Upper lobe of right lung (tissue), 1 donor: ENCODE measurements at regions not wholly inside any gene's neighbourhood (a gene's known extent, or its start where the extent isn't known, plus 50 kb on each side); places are given as distances from the start of the nearest gene placed in this dataset.

ENCODE experiments used
- ATAC-seq: fragments of 200-7000 bp; cut with Tn5 transposase; one replicate; pipeline ENCODE4 v1.9.1; 2020; ENCODE audit warnings: mild to moderate bottlenecking, moderate library complexity
- DNase-seq: peaks from one replicate; pipeline ENCODE4 v3.0.0-alpha.2; 2020
- H3K27ac ChIP-seq: fragments of 200-600 bp; one replicate; pipeline ENCODE4 v1.8.0; 2022
- H3K27me3 ChIP-seq: fragments of 200-600 bp; one replicate; pipeline ENCODE4 v1.8.0; 2022; ENCODE audit warnings: mild to moderate bottlenecking
- H3K36me3 ChIP-seq: fragments of 200-600 bp; one replicate; pipeline ENCODE4 v1.8.0; 2022
- H3K4me1 ChIP-seq: fragments of 200-600 bp; one replicate; pipeline ENCODE4 v1.8.0; 2022
- H3K4me3 ChIP-seq: fragments of 200-600 bp; one replicate; pipeline ENCODE4 v1.8.0; 2022; ENCODE audit warnings: mild to moderate bottlenecking
- H3K9me3 ChIP-seq: fragments of 200-600 bp; one replicate; pipeline ENCODE4 v1.8.0; 2022
- intact Hi-C: fragments of 100-400 bp; cut with DNase I; formaldehyde crosslinking; loops from one replicate; pipeline ENCODE4 v1.11.0; 2022
- TF ChIP-seq, protein P1 (sequence below): fragments of 200-600 bp; IDR thresholded peaks from one replicate; pipeline ENCODE4 v1.8.0; 2022; ENCODE audit warnings: antibody characterized with exemption
- donor health status: DM: no; HTN: yes; CAD: no; lungs with severe emphysema.

DNA sequence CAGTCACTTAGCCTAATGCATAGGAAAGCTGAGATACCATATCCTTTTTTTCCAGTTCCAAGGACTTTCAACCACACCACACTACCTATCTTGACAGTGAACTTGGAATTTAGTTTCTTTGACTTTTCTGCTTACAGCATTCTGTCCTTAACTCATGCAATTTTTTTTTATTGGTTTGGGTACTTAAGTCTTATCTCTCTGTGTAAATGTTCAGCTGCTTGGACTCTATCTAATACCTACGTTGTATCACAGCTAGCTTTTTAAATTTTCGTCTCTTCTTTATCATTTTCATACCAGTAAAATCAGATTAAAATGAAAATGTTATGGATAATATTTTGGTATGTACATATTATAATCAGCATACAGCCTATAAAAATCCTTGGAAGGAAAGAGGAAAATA, 106.9 kb upstream of the ADGRF1 start:
- no peak overlapping the region for H3K27ac ChIP-seq
- H3K4me3 ChIP-seq: no peak overlapping the region
- no peaks in the 10 kb centered on the region for H3K36me3 ChIP-seq
- no peaks in the 10 kb centered on the region for H3K27me3 ChIP-seq
- DNase-seq (no peak), ATAC-seq (no peak)
- peaks cover 8% of the 10 kb centered on the region for H3K4me1 ChIP-seq
- no peaks in the 10 kb centered on the region for H3K9me3 ChIP-seq
- intact Hi-C loops: no loop called here
- TF ChIP-seq, protein P1, sequence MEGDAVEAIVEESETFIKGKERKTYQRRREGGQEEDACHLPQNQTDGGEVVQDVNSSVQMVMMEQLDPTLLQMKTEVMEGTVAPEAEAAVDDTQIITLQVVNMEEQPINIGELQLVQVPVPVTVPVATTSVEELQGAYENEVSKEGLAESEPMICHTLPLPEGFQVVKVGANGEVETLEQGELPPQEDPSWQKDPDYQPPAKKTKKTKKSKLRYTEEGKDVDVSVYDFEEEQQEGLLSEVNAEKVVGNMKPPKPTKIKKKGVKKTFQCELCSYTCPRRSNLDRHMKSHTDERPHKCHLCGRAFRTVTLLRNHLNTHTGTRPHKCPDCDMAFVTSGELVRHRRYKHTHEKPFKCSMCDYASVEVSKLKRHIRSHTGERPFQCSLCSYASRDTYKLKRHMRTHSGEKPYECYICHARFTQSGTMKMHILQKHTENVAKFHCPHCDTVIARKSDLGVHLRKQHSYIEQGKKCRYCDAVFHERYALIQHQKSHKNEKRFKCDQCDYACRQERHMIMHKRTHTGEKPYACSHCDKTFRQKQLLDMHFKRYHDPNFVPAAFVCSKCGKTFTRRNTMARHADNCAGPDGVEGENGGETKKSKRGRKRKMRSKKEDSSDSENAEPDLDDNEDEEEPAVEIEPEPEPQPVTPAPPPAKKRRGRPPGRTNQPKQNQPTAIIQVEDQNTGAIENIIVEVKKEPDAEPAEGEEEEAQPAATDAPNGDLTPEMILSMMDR: no peak

DNA sequence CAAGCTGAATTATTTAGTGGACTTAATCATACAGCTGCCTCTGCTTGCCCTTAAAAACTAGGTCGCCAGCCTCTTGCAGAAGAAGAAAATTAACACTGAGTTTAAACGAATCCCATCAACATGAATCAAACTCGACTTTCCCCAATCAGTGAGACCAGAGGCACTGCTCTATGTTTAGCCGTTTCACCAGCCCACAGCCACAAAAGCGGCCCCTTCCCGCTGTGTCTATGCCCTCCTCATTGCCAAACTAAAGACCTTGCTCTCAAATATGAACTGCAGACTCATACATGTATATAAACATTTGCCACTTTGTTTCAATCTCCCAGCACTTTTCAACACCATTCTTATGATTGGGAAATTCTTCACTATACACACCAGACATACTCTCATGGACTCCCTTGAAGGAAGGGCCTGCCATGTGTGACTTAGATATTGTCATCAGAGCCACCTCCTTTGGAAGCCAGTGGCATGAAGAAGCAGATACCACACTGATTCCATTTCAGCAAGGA, 105.8 kb upstream of the ADGRF1 start:
- ATAC-seq: no peak
- intact Hi-C loops: no loop called here
- no peak overlapping the region for H3K27ac ChIP-seq

DNA sequence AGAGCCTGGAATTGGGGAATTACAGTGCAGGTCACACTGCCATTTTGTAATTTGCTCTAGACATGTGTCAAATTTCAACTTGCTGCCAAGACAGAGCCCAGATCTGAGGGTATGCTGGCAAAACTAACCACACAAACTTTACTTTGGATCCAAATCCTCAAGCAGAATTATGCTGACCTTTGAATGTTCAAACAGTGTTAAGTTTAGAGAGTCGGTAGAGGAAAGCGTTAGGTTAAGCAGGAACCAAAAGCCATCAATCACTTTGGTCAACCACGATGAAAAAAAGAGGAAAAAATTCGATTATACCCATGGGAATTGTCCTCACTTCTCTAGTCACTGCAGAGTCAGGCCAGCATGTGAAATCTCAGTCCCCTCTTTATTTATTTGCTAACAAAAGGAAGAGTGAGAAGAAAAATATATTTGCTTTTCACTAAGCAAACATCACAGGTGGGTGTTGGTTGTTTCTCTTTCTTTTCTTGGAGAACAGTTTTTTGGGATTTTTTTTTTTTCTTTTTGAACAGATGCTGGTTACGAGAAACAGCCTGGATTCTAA, 105.1 kb upstream of the ADGRF1 start:
- Histone ChIP-seq H3K27me3 (no peaks in the 10 kb centered on the region), H3K36me3 (no peaks in the 10 kb centered on the region), H3K4me1 (peaks cover 8% of the 10 kb centered on the region), H3K9me3 (no peaks in the 10 kb centered on the region), H3K4me3 (no peak overlapping the region), H3K27ac (no peak overlapping the region)
- DNase-seq (no peak), ATAC-seq (no peak)
- TF ChIP-seq, protein P1: no peak
- intact Hi-C loops: no loop called here

More for the DNA sequence above, 105.8 kb upstream of the ADGRF1 start:
- Histone ChIP-seq H3K4me1 (peaks cover 8% of the 10 kb centered on the region), H3K36me3 (no peaks in the 10 kb centered on the region), H3K4me3 (no peak overlapping the region), H3K27me3 (no peaks in the 10 kb centered on the region), H3K9me3 (no peaks in the 10 kb centered on the region)
- no peak for DNase-seq
- TF ChIP-seq, protein P1: no peak

DNA sequence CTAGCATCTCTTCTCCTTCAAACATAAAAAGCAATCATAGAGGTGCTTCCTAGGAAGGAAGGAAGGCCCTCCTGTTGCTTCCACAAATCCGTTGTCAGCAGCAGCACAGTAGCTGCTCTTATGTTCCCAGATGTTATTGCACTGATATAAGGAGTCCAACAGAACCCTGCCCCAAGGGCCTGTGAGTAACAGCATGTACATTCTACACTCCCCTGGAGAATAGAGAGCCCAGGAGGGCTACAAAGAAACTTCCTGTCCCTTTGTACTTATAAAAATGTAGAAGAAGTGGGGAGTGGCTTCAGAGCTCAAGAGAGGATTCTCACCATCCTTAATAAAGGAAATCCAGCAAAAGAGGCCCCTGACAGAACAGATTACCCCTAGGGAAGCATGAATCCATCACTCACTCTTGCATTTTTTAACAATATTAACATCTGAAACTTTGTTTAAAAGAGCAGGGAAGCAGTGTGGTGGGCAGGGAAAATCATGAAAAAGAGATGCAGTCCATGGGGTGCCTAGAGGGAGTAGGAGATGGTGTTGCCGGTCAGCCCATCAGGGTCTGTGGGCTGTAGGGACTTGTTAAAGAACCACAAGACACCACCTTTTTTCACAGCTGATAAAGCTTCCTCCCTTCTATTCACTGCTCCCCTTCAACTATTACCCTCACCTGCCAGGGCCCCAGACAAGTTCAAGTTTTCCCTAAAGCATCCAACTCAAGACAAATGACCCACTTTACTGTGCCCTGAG, 104.5 kb upstream of the ADGRF1 start:
- intact Hi-C loops: no loop called here
- ATAC-seq: no peak

GRCh38 chr6:47145212-47145611, 103.1 kb upstream of the ADGRF1 start:
- Histone ChIP-seq H3K27ac (no peak overlapping the region), H3K36me3 (no peaks in the 10 kb centered on the region), H3K9me3 (no peaks in the 10 kb centered on the region), H3K27me3 (no peaks in the 10 kb centered on the region), H3K4me1 (peaks cover 8% of the 10 kb centered on the region), H3K4me3 (no peak overlapping the region)
- DNase-seq (no peak), ATAC-seq (no peak)
- TF ChIP-seq, protein P1: no peak
- intact Hi-C loops: no loop called here

More for the DNA sequence above, 104.5 kb upstream of the ADGRF1 start:
- Histone ChIP-seq H3K4me3 (no peak overlapping the region), H3K9me3 (no peaks in the 10 kb centered on the region), H3K4me1 (peaks cover 8% of the 10 kb centered on the region), H3K27ac (no peak overlapping the region), H3K36me3 (no peaks in the 10 kb centered on the region), H3K27me3 (no peaks in the 10 kb centered on the region)
- no peak for DNase-seq
- TF ChIP-seq, protein P1: no peak
